ENCODE measurements at regions not wholly inside any gene's neighbourhood (a gene's known extent, or its start where the extent isn't known, plus 50 kb on each side); places are given as distances from the start of the nearest gene placed in this dataset.

DNA sequence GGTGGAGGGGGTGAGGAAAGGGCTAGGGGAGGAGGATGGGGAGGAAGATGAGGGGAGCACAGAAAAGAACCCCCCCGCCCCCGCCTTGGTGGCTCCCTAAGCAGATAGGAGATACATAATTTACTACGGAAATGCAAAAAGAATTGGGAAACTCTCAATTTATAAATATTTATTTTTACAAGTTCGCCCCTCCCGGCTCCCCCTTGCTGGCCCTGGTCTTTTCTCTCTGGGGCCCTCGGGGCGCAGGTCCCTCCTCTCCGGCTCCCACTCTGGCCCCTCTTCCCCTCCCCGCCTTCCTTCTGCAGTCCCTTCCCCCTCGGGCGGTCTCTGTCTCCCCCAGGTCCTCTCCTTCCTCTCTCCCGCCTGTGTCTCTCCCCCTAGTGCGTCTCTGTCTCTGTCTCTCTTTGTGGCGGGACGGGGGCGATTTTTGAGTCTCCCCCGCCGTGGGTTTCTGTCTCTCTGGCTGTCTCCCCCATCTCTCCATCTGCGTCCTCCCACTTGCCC is 173.6 kb upstream of the IER5L start:
- TF ChIP-seq CTCF (IDR thresholded peaks at IDR 0.05) = no peak
- TF ChIP-seq EP300 (IDR thresholded peaks at IDR 0.05) = no peak
